ENCODE measurements at regions not wholly inside any gene's neighbourhood (a gene's known extent, or its start where the extent isn't known, plus 50 kb on each side); places are given as distances from the start of the nearest gene placed in this dataset.

GRCh38 chr4:14812101-14812500 is 190.2 kb upstream of the CPEB2 start:
- TF ChIP-seq CTCF (IDR thresholded peaks at IDR 0.05; ENCODE audit: low read depth, low read length, missing input control) (no peak), MAX (IDR thresholded peaks at IDR 0.05) (no peak), HNF4G (IDR thresholded peaks at IDR 0.05) (no peak), JUND (IDR thresholded peaks at IDR 0.05) (no peak), REST (IDR thresholded peaks at IDR 0.05) (no peak), ATF3 (IDR thresholded peaks at IDR 0.05) (no peak), EGR1 (IDR thresholded peaks at IDR 0.05; ENCODE audit: low read depth in 2 of 2) (no peak), GABPA (IDR thresholded peaks at IDR 0.05 in 1 of 2, conservative IDR thresholded peaks at IDR 0.05 in 1 of 2) (no peak), TAF1 (conservative IDR thresholded peaks at IDR 0.05) (no peak), FOXA1 (IDR thresholded peaks at IDR 0.05) (no peak), YY1 (IDR thresholded peaks at IDR 0.05) (no peak)

All from liver (tissue), 3 donors.